GM20000 (cell line): ENCODE measurements at regions not wholly inside any gene's neighbourhood (a gene's known extent, or its start where the extent isn't known, plus 50 kb on each side); places are given as distances from the start of the nearest gene placed in this dataset.

Source experiments
- DNase-seq: peaks from one replicate; pipeline ENCODE4 v3.0.0; 2012; ENCODE audit warnings: low spot score
- TF ChIP-seq, protein P1 (sequence below): IDR thresholded peaks from 2 replicates; pipeline ENCODE4 v1.5.1; 2012; ENCODE audit warnings: mild to moderate bottlenecking, control low read depth; ENCODE audit errors: extremely low read depth, missing control alignments

GRCh38 chr12:68074306-68075027 lies 85.1 kb downstream of the IFNG start:
- no peak for DNase-seq
- TF ChIP-seq, protein P1, sequence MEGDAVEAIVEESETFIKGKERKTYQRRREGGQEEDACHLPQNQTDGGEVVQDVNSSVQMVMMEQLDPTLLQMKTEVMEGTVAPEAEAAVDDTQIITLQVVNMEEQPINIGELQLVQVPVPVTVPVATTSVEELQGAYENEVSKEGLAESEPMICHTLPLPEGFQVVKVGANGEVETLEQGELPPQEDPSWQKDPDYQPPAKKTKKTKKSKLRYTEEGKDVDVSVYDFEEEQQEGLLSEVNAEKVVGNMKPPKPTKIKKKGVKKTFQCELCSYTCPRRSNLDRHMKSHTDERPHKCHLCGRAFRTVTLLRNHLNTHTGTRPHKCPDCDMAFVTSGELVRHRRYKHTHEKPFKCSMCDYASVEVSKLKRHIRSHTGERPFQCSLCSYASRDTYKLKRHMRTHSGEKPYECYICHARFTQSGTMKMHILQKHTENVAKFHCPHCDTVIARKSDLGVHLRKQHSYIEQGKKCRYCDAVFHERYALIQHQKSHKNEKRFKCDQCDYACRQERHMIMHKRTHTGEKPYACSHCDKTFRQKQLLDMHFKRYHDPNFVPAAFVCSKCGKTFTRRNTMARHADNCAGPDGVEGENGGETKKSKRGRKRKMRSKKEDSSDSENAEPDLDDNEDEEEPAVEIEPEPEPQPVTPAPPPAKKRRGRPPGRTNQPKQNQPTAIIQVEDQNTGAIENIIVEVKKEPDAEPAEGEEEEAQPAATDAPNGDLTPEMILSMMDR: no peak

DNA sequence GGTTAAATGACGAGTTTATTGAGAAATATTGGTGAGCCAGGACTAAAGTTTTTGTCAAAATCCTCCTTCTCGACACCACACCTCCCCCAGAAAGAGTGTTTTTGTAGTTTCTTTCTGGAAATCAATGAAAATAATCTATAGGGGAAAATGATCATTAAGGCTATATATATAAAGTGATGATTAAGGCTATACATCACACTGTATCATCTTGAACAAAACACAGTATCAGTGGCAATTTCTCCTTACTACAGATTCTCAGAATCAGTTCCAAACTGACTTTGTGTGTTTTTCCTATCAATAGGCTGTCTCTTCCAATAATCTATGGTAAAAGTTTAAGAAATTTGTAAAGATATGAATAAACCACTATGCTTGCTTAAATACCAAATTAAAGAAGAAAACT lies 81.7 kb downstream of the IFNG-AS1 start:
- DNase-seq: no peak

More for the DNA sequence above, 81.7 kb downstream of the IFNG-AS1 start:
- TF ChIP-seq, protein P1: no peak
